ENCODE measurements at regions not wholly inside any gene's neighbourhood (a gene's known extent, or its start where the extent isn't known, plus 50 kb on each side); places are given as distances from the start of the nearest gene placed in this dataset.

DNA sequence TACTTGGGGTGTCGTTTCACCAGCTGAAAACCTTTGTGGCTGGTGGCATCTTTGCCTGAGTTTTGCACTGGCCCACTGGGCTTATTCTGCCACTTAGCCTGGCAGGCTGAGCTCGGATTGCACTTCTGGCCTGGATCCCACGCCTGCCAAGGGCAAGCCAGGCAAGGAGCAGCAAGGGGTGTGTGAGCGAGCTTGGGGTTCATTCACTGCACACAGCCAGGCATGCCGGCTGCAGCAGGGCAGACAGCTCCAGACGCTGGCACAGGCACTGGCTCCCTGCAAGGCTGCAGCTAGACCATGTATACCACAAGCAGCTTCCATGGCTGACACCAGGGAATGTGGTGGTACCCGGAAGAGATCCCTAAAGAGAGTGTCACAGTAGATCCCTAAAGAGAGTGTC lies 476.3 kb downstream of the EPHA5 start:
- Histone ChIP-seq H3K4me3 (no peak overlapping the region), H3K36me3 (no peaks in the 10 kb centered on the region), H3K27me3 (no peaks in the 10 kb centered on the region), H3K9me3 (no peaks in the 10 kb centered on the region), H3K27ac (no peak overlapping the region), H3K4me1 (no peaks in the 10 kb centered on the region)
- WGBS (ENCODE audit: insufficient coverage, low coverage, low lambda C conversion rate, missing lambda C conversion rate), result 67% methylated on average over 1 of the region's 7 CpGs
- ATAC-seq (peak in 1 of 4 donors; percentile 27), DNase-seq (no peak)
- TF ChIP-seq, protein P1, sequence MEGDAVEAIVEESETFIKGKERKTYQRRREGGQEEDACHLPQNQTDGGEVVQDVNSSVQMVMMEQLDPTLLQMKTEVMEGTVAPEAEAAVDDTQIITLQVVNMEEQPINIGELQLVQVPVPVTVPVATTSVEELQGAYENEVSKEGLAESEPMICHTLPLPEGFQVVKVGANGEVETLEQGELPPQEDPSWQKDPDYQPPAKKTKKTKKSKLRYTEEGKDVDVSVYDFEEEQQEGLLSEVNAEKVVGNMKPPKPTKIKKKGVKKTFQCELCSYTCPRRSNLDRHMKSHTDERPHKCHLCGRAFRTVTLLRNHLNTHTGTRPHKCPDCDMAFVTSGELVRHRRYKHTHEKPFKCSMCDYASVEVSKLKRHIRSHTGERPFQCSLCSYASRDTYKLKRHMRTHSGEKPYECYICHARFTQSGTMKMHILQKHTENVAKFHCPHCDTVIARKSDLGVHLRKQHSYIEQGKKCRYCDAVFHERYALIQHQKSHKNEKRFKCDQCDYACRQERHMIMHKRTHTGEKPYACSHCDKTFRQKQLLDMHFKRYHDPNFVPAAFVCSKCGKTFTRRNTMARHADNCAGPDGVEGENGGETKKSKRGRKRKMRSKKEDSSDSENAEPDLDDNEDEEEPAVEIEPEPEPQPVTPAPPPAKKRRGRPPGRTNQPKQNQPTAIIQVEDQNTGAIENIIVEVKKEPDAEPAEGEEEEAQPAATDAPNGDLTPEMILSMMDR (IDR thresholded peaks at IDR 0.05), result no peak
- no peak for TF ChIP-seq POLR2A (IDR thresholded peaks at IDR 0.05)
- intact Hi-C loops (cut with DNase I), result no loop called here

DNA sequence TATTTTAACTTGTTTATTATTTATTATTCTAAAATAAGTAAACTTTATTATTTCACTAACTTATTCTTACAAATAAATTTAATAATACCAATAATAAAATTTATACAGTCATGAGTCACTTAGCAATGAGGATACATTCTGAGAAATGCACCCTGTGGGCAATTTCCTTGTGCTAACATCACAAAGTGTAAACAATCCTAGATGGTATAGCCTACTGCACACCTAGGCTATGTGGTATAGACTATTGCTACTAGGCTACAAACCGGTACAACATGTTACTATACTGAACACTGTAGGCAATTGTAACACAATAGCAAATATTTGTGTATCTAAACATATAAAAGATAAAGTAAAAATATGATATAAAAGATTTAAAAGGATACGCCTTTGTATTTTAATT lies 479.5 kb downstream of the EPHA5 start:
- H3K27ac ChIP-seq, result no peak overlapping the region
- intact Hi-C loops (cut with DNase I), result no loop called here
- no peaks in the 10 kb centered on the region for H3K27me3 ChIP-seq
- ATAC-seq (no peak), DNase-seq (no peak)
- no peaks in the 10 kb centered on the region for H3K9me3 ChIP-seq
- no peaks in the 10 kb centered on the region for H3K36me3 ChIP-seq
- no peak for TF ChIP-seq POLR2A (IDR thresholded peaks at IDR 0.05)
- H3K4me3 ChIP-seq, result no peak overlapping the region
- H3K4me1 ChIP-seq, result no peaks in the 10 kb centered on the region
- WGBS (ENCODE audit: insufficient coverage, low coverage, low lambda C conversion rate, missing lambda C conversion rate), result 71% methylated on average over 2 of the region's 2 CpGs

DNA sequence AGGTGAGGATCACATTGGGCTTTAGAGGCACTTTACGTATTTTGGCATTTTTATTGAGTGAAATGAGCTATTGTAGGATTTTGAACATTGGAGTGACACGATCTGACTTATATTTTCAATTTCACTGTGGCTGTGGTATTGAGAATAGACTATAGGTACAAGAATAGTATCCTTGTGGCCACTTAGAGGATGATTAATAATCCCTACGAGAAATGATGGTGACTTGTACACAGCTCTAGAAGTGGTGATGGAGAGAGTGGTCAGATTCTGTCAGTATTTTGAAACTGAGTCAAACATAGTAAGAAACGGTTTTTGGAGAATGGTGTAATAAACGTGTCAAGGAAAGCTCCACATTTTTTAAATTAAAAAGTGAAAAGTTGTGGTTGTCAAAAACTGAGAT lies 494.7 kb downstream of the EPHA5 start:
- no peak for TF ChIP-seq POLR2A (IDR thresholded peaks at IDR 0.05)
- TF ChIP-seq, protein P1 (IDR thresholded peaks at IDR 0.05), result no peak
- no peaks in the 10 kb centered on the region for H3K27me3 ChIP-seq
- no peak overlapping the region for H3K4me3 ChIP-seq
- intact Hi-C loops (cut with DNase I), result no loop called here
- H3K36me3 ChIP-seq, result no peaks in the 10 kb centered on the region
- H3K9me3 ChIP-seq, result no peaks in the 10 kb centered on the region
- ATAC-seq (no peak), DNase-seq (no peak)
- H3K27ac ChIP-seq, result no peak overlapping the region
- no peaks in the 10 kb centered on the region for H3K4me1 ChIP-seq
- WGBS (ENCODE audit: insufficient coverage, low coverage, low lambda C conversion rate, missing lambda C conversion rate), result 48% methylated on average over 5 of the region's 5 CpGs

DNA sequence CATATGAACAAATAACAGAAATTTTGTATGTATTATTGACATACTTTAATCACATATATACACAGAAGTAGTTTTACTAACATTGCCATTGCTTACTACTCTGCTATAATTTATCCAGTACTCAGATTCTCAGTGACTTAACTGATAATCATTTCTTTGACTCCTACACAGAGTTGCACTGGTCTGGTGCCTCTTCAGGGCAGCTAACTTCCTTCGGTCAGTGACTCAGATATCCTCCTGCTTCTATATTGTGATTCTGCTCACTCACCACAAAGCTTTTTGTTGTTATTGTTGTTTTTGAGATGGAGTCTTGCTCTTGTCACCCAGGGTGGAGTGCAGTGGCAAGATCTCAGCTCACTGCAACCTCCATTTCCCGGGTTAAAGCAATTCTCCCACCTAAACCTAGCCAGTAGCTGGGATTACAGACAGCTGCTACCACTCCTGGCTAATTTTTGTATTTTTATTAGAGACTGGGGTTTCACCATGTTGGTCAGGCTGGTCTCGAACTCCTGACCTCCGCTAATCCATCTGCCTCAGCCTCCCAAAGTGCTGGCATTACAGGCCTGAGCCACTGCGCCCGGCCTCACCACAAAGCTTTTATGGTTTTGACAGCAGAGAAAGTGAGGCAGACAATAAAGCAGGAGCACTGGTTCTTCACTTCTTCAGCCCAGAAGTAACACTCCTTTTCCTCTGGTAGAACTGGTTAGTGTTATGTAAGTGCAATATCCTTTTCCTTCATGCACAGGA lies 499.3 kb downstream of the EPHA5 start:
- DNase-seq (no peak), ATAC-seq (no peak)
- intact Hi-C loops (cut with DNase I), result no loop called here
- H3K36me3 ChIP-seq, result no peaks in the 10 kb centered on the region
- no peak overlapping the region for H3K4me3 ChIP-seq
- H3K27ac ChIP-seq, result no peak overlapping the region
- H3K4me1 ChIP-seq, result no peaks in the 10 kb centered on the region
- 64% methylated on average over 6 of the region's 6 CpGs for WGBS (ENCODE audit: insufficient coverage, low coverage, low lambda C conversion rate, missing lambda C conversion rate)
- no peaks in the 10 kb centered on the region for H3K27me3 ChIP-seq
- no peak for TF ChIP-seq POLR2A (IDR thresholded peaks at IDR 0.05)
- TF ChIP-seq, protein P1 (IDR thresholded peaks at IDR 0.05), result no peak
- no peaks in the 10 kb centered on the region for H3K9me3 ChIP-seq

DNA sequence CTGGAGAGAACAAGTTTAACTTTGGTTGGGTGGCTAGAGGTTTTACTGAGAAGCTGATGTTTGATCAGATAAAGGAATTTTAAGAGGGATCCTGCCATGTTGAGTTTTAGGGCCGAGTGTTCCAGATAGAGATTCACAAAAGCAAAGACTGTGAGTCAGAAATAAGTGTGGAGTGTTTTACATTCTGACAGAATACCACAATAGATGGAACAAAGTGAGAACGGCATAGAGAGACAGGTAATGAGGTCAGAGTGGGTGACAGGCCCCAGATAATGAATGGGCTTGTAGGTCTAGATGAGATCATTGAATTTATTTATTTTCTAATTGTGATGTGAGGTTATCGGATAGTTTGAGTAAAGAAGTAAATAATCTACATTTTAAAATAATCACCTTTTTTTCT lies 502.6 kb downstream of the EPHA5 start:
- no peaks in the 10 kb centered on the region for H3K4me1 ChIP-seq
- H3K36me3 ChIP-seq, result no peaks in the 10 kb centered on the region
- intact Hi-C loops (cut with DNase I), result no loop called here
- no peak overlapping the region for H3K4me3 ChIP-seq
- no peak overlapping the region for H3K27ac ChIP-seq
- WGBS (ENCODE audit: insufficient coverage, low coverage, low lambda C conversion rate, missing lambda C conversion rate), result 38% methylated on average over 3 of the region's 3 CpGs
- no peaks in the 10 kb centered on the region for H3K9me3 ChIP-seq
- no peaks in the 10 kb centered on the region for H3K27me3 ChIP-seq
- TF ChIP-seq, protein P1 (IDR thresholded peaks at IDR 0.05), result no peak
- no peak for TF ChIP-seq POLR2A (IDR thresholded peaks at IDR 0.05)
- ATAC-seq (no peak), DNase-seq (no peak)

All from right lobe of liver (tissue), 6 donors.